Endothelial cell of umbilical vein (primary cell): ENCODE measurements at regions not wholly inside any gene's neighbourhood (a gene's known extent, or its start where the extent isn't known, plus 50 kb on each side); places are given as distances from the start of the nearest gene placed in this dataset.

Experiments
- BruUV-seq: library from RNA; stranded (reverse); fragments of 400-500 nt; replicated peaks from 2 replicates; lab custom pipeline; 2021; lab: Mats Ljungman, UMichigan
- CTCF ChIA-PET: fragments of 300-600, 350-600 bp; sonication (Branson Sonifier 250); formaldehyde crosslinking; loops from one replicate; lab custom pipeline; 2021; ENCODE audit warnings: antibody characterized with exemption, inconsistent platforms; lab: Charles Lee
- POLR2A ChIA-PET: fragments of 300-600, 350-600 bp; sonication (Branson Sonifier 250); formaldehyde crosslinking; loops from one replicate; lab custom pipeline; 2021; ENCODE audit warnings: antibody characterized with exemption, inconsistent platforms; lab: Charles Lee
- DNase-seq: peaks from one replicate; pipeline ENCODE4 v3.0.0-alpha.2; 2011; ENCODE audit warnings: low read depth, low spot score
- FAIRE-seq: peaks from 2 replicates; lab custom pipeline; 2011; peaks lifted over from hg19 to GRCh38; lab: Jason Lieb, UNC
- H2AFZ ChIP-seq: 2 replicates; pipeline ENCODE4 v1.6.0; 2012; ENCODE audit warnings: low read depth, low read length, control low read depth, inconsistent platforms
- H3K27ac ChIP-seq: 2 replicates; pipeline ENCODE4 v1.5.1; 2011; ENCODE audit warnings: low read depth, mild to moderate bottlenecking, control low read depth, low read length, moderate library complexity; ENCODE audit not compliant: insufficient read depth
- H3K27me3 ChIP-seq, 2 experiments: 2 replicates each; pipeline versions ENCODE4 v1.6.0 to v1.6.1; 2011; ENCODE audit warnings: low read length in 2 of 2, mixed read lengths in 1 of 2; ENCODE audit not compliant: control insufficient read depth in 2 of 2, insufficient read depth in 2 of 2
- H3K36me3 ChIP-seq, 2 experiments: 2 replicates in 1 of 2; 3 replicates in 1 of 2; pipeline ENCODE4 v1.5.1; 2011; ENCODE audit warnings: low read length in 2 of 2, mild to moderate bottlenecking in 1 of 2, moderate library complexity in 1 of 2; ENCODE audit not compliant: control insufficient read depth in 2 of 2, insufficient read depth in 2 of 2; ENCODE audit errors: extremely low read depth in 1 of 2
- H3K4me1 ChIP-seq: 3 replicates; pipeline ENCODE4 v1.5.1; 2011; ENCODE audit warnings: mild to moderate bottlenecking, low read length; ENCODE audit not compliant: control insufficient read depth, insufficient read depth; ENCODE audit errors: extremely low read depth
- H3K4me2 ChIP-seq: 2 replicates; pipeline ENCODE4 v1.6.1; 2011; ENCODE audit warnings: low read length, control low read depth, mixed read lengths; ENCODE audit not compliant: insufficient read depth
- H3K4me3 ChIP-seq, 3 experiments: fragments of 200-600 bp in 1 of 3; sonication (generic), shearing (Covaris generic) in 1 of 3; replicated peaks in 1 of 3; 2 replicates each; pipeline ENCODE4 v1.5.1; 2011 to 2016; ENCODE audit warnings: control low read depth in 3 of 3, low read length in 3 of 3, mild to moderate bottlenecking in 2 of 3, inconsistent platforms in 1 of 3, low read depth in 1 of 3, moderate library complexity in 1 of 3; ENCODE audit not compliant: insufficient read depth in 1 of 3
- H3K79me2 ChIP-seq: 2 replicates; pipeline ENCODE4 v1.6.0; 2012; ENCODE audit warnings: low read length, inconsistent platforms; ENCODE audit not compliant: control insufficient read depth, insufficient read depth
- H3K9ac ChIP-seq: replicated peaks from 2 replicates; pipeline ENCODE3; 2011; ENCODE audit warnings: low read length, control low read depth; ENCODE audit not compliant: insufficient read depth; ENCODE audit errors: extremely low read depth
- H3K9me1 ChIP-seq: replicated peaks from 3 replicates; pipeline ENCODE4 v1.6.0; 2011; ENCODE audit warnings: mild to moderate bottlenecking, low read length; ENCODE audit not compliant: control insufficient read depth, insufficient read depth; ENCODE audit errors: extremely low read depth
- H3K9me3 ChIP-seq: replicated peaks from 2 replicates; pipeline ENCODE4 v1.5.1; 2012; ENCODE audit warnings: low read length, inconsistent platforms; ENCODE audit not compliant: control insufficient read depth, insufficient read depth
- H4K20me1 ChIP-seq: replicated peaks from 2 replicates; pipeline ENCODE3; 2011; ENCODE audit warnings: mild to moderate bottlenecking, low read length; ENCODE audit not compliant: control insufficient read depth, insufficient read depth; ENCODE audit errors: extremely low read depth
- CTCF ChIP-seq, 2 donors: IDR thresholded peaks; 1 replicate in 1 of 2; 2 replicates in 1 of 2; pipeline ENCODE4 v1.5.1; 2011; ENCODE audit warnings: low read length in 2 of 2, mild to moderate bottlenecking in 2 of 2, moderate library complexity in 2 of 2, control low read depth in 1 of 2, inconsistent platforms in 1 of 2, low read depth in 1 of 2; ENCODE audit not compliant: insufficient read depth in 1 of 2; ENCODE audit errors: extremely low read depth in 1 of 2
- EZH2 ChIP-seq: IDR thresholded peaks from 2 replicates; pipeline ENCODE4 v1.6.1; 2012; ENCODE audit warnings: borderline replicate concordance, low read depth, mild to moderate bottlenecking, moderate library complexity, low read length, inconsistent platforms; ENCODE audit not compliant: severe bottlenecking
- FOS ChIP-seq: IDR thresholded peaks from 2 replicates; pipeline ENCODE4 v1.6.1; 2011; ENCODE audit warnings: mild to moderate bottlenecking, low read length, moderate library complexity, borderline replicate concordance; ENCODE audit not compliant: insufficient read depth
- GATA2 ChIP-seq: IDR thresholded peaks from 2 replicates; pipeline ENCODE4 v1.7.0; 2011; ENCODE audit warnings: low read depth, mild to moderate bottlenecking, moderate library complexity, mixed read lengths, low read length; ENCODE audit not compliant: insufficient read length, insufficient read depth
- MAX ChIP-seq: IDR thresholded peaks from 2 replicates; pipeline ENCODE4 v1.6.1; 2011; ENCODE audit not compliant: insufficient read depth, insufficient read length
- POLR2A ChIP-seq: IDR thresholded peaks from 2 replicates; pipeline ENCODE4 v1.6.1; 2012; ENCODE audit warnings: low read depth, mild to moderate bottlenecking, control low read depth, low read length
- POLR2AphosphoS5 ChIP-seq: IDR thresholded peaks from 2 replicates; pipeline ENCODE4 v1.6.1; 2012; ENCODE audit warnings: low read depth, mild to moderate bottlenecking, control low read depth, low read length, moderate library complexity; ENCODE audit not compliant: insufficient read depth
- dilution Hi-C: fragments of 300-500 bp; cut with MboI; formaldehyde crosslinking; loops from one replicate; pipeline ENCODE4 v1.15.0; 2019; ENCODE audit warnings: low sequenced_read_pairs; ENCODE audit not compliant: extremely low pct_ligation_motif_present
- intact Hi-C: fragments of 100-400 bp; cut with micrococcal nuclease; formaldehyde crosslinking; loops from one replicate; pipeline ENCODE4 v1.10.0; 2022

DNA sequence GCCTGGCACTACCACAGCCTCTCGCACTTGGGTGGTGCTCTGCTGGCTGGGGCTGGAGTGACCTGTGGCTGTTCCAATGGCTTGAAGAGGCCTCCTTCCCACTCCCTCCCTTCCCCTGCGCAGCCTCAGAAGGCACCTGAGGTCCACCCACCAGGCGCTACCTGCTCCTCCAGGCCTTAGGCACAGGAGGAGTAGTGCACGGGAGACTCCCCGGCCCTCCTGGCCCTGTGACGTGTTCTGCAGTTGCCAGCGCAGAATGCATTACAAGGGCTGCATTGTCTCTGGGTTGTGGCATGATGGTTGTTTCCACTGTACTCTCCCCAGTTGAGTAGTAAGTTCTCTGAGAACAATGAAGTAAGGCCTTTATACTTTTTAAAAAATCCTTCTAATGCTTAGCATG lies 128.6 kb downstream of the TEX29 start:
- dilution Hi-C loops (no loop called here), intact Hi-C loops (no loop called here)
- Histone ChIP-seq H3K9me1 (no peaks in the 10 kb centered on the region), H3K9me3 (no peaks in the 10 kb centered on the region), H3K4me2 (no peak overlapping the region), H3K4me1 (no peaks in the 10 kb centered on the region), H3K9ac (no peak overlapping the region), H3K79me2 (no peaks in the 10 kb centered on the region), H2AFZ (no peak overlapping the region), H3K27me3 (no peaks in the 10 kb centered on the region), H3K4me3 (no peak overlapping the region), H3K27ac (no peak overlapping the region), H3K36me3 (no peaks in the 10 kb centered on the region), H4K20me1 (no peaks in the 10 kb centered on the region)
- ChIA-PET POLR2A (no interaction called here), CTCF (no interaction called here)
- FAIRE-seq (no peak), DNase-seq (no peak)
- TF ChIP-seq MAX (no peak), FOS (no peak), POLR2AphosphoS5 (no peak), GATA2 (no peak), CTCF (IDR thresholded peaks at IDR 0.05; ENCODE audit: extremely low read depth in 1 of 2, insufficient read depth in 1 of 2, low read depth in 1 of 2, low read length in 2 of 2) (no peak), EZH2 (no peak), POLR2A (no peak)
- no TSS peak for BruUV-seq
